HG02642 (cell line): ENCODE measurements at regions not wholly inside any gene's neighbourhood (a gene's known extent, or its start where the extent isn't known, plus 50 kb on each side); places are given as distances from the start of the nearest gene placed in this dataset.
"Not testable (repeated sequence)": the region's sequence is repeated elsewhere in the genome, so short reads cannot be mapped to it uniquely, and the experiment has no call there.

Source experiments
- ATAC-seq: cut with Tn5 transposase; IDR thresholded peaks from one replicate; pipeline ENCODE4 v1.9.1; 2021; ENCODE audit warnings: mild to moderate bottlenecking; ENCODE audit not compliant: unreplicated experiment, poor library complexity

DNA sequence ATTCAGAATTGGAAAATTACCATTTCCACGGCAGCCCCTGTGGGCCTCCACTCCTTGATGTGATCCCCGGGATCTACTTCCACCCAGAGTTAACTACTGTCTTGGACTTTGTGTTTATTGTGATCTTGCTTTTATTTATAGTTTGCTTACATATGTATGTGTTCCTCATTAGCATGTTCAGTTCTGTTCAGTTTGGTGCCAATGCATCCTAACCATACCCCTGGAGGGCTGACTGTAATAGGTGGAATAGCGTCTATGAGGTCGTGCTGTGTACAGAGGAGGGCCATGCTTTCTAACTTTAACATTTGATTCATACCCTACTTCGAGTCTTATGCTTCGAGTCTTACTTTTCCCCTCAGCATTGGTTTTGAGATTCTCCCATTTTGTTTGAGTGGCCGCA, 104.3 kb upstream of the SLC24A3 start:
- ATAC-seq: no peak

DNA sequence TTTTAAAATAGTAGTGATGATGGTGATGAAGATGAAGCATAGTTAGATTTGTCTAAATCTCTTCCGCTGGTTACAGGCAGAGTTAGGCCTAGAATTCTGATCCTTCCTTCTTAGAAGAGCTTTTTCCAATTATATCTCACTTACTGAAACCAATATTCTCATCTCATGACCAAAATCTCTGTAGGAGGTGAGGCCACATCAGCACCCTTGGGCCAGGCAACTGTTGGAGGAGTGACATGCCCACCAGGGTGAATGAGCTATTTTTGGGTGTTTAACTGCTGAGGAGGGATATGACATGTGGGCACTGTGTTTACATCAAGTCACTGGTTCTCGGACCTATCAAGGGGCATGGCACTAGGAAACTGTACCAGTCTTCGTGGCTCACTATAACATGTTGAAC, 102.2 kb upstream of the SLC24A3 start:
- no peak for ATAC-seq

DNA sequence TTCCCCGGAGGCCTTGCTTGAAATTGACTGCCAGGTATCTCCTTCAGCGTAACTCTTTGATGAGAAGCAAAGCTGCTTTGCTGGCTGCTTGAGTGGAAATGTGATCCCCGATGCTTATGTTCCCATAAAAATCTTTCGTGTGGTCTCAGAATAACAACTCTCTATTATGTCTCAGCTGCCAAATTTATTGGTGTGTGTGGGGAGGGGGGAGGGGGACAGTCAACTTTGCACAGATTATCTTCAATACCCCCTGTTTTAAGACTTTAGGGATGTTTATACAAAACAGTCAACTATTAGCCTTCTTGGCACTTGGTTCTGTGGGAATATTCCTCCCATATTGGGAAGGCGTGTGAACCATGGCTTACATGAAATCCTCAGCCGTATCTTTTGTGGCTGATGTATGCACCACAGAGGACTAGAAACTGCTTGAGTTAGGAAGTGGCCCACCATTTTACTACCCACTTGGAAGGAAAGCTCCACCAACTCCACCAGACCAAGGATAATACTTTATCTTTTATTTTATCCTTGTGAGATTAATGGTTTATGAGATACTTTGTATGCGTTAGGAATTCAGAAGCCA, 101.5 kb upstream of the SLC24A3 start:
- no peak for ATAC-seq

DNA sequence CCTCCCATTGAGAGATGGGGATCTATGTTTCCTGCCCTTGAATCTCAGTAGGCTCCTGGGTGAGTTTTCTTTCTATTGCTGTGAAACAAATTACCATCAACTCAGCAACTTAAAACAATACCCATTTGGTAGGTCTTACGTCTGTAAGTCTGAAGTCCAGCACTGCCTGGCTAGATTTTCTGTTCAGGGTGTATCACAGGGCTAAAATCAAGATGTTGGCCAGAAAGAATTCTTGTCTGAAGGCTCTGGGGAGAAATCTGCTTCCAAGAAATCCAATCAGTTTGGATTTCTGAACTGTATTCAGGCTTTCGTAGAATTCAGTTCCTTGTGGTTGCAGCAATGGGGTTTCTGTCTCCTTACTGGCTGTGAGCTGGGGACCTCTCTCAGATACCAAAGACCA, 99.6 kb upstream of the SLC24A3 start:
- ATAC-seq: no peak

DNA sequence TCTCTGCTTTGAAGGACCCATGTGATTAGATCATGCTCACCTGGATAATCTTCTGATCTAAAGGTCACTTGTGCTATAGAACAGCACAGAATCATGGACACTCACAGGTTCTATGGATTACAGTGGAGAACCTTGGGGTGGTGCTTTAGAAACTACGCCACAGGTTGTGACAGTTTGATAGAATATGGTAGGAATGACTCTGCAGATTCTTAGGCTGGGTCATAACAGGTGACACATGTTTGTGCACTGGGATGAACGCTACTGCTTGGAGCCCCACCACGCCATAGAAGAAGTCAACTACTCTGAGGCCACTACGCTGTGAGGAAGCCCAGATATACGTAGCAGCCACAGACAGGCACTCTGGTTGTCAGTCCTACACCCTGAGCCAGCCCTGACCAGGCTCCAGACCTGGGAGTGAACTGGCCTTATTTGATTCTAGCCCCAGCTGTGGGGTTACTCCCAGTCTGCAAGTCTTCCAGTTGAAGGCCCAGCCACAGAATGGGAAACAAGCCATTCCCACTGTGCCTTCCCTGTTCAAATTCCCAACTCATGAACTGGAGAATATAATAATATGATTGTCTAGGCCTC, 99.0 kb upstream of the SLC24A3 start:
- ATAC-seq: no peak

DNA sequence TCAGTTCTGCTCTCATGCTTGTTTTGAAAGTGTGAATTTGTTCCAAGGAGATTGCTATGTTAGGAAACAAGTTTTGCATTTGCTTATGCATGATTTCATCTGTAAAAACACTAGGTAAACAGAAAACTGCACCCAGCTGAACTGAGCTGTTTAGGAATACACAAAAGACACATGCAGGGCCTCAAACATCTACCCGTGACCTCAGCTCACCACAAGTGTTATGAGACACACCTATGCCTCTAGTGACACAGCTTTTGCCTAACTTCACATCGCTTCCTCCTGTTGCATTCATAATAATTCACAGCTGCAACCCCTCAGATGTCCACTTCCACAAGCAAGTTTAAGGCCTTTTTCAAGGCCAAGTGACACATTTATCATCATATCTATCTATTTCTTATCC, 98.0 kb upstream of the SLC24A3 start:
- no peak for ATAC-seq

DNA sequence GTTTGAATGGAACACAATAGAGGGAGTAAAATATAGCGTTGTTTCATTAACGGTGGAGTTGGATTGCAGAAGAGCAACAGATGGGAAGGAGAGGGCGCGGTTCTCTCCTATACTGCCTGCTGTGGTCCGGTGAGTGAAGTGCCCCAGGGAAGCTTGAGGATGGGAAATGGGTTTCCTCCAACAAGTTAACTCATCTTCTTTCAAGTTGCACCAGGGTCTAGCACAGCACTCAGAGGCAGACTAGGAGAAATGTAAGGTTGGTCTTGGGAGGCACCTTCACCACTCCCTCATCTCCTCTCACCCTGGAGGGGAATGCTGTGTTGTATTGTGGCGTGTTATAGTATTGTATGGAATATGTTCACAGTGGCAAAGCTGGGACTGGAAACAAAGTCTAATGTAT, 96.9 kb upstream of the SLC24A3 start:
- no peak for ATAC-seq

DNA sequence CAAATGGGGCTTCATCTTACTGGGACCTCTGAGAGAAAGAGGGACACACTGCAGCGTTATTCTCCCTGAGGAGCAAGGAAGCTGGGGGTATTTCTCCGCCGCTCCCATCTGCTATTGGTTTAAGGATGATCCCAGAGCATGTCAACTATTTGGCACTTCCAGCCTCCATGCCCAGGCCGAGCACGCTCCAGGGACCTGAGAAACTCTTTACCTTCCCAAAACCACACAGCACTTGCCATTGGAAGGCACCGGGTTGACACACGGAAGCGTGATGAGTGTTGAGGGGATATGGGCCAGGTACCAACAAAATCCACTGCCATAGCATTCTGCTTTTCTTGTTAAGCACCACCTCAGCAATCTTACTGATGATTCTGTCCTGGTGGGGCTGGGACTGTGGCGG, 92.4 kb upstream of the SLC24A3 start:
- ATAC-seq: no peak

DNA sequence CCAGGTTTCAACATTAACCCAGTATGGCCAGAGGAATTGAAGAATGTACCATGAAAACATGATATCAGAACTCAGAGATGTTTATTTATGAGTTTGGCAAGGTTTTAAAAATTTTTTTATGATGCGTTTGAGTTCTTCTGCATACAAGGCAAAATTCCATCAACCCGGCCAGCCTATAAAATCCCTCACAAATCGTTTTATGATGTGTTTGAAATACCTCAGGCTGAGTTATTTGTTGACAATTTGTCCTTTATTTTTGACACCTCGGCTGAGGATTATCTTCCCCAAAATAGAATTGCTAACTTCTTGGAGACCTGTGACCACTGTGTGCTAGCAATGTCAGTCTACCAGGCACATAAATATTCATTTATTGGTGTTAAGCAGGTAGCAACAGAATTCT, 91.9 kb upstream of the SLC24A3 start:
- no peak for ATAC-seq

DNA sequence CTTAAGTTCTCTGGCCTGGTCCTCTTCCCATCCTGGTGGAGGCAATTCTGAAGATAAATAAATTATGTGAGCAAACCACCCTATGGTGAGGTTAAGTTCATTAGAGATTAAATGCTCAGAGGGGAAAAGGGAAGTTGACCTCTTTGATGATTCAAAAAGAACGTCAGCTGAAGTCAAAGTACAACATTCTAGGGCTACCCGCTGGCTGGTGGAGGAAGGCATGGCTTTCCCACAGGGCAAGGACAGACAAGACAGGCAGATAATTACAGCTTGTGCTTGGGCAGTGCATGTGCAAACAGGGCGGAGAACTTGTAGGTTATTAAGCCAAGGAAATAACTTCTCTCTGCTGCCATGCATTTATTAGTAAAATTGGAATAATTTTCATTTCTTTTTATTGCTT, 91.0 kb upstream of the SLC24A3 start:
- no peak for ATAC-seq

DNA sequence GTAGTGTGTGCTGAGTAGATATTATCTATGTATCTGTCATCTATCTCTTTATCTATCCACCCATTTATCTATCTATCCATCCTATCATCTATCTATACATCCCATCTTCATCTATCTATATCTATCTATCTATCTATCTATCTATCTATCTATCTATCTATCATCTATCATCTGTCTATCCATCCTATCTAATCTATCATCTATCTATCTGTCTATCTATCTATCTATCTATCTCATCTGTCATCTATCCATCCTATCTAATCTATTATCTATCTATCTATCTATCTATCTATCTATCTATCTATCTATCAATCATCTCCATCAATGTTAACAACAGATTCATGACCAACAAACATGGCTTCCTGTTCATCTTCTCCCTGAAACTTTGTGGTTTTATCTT, 90.5 kb upstream of the SLC24A3 start:
- ATAC-seq: no peak

DNA sequence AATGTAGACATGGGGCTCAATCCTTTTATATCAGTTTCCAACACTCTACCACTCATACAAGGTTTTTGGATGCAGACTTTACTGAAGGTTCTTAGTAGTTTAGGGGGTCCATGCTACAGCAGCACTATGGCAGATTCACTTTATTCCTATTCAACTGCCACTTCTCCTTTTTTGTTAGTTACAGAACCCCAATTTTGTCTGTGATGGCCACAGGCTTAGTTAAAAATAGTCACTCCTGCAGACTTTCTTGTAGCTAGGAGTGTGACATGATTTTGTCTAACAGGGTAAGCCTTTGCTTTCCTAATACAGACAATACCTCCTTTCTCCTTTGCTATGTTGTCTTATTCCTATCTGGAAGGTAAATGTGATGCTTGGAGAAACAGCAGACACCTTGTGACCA, 90.0 kb upstream of the SLC24A3 start:
- no peak for ATAC-seq

DNA sequence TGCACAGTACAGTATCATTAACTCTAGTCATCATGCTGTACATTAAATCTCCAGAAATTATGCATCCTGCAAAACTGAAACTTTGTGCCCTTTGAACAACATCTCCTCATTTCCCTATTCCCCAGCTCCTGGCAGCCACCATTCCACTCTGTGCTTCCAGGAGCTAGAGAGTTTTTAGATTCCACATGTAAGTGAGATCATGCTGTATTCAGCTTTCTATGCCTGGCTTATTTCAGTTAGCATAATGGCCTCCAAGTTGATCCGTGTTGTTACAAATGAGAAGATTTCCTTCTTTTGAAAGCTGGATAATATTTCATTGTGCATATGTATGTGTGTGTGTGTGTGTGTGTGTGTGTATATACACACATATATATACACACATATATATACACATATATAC, 86.9 kb upstream of the SLC24A3 start:
- ATAC-seq: no peak

DNA sequence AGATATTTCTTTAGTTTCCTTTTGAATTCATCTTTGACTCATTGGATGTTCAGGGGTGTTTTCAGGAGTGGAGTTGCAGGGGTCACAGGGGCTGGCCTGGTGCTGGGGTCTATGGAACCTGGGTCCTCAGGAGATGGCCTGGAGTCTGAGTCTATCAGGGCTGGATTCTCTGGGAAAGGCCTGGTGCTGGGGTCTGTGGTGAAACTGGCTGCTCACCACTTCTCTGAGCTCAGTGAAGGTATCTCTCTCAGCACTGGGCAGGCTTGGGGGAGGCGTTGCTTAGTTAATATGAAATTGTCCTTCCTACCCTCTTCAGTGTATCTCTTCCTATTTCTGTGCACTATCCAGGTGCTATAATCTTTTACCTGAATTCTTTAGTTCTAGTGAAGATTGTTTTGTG, 83.1 kb upstream of the SLC24A3 start:
- no peak for ATAC-seq

DNA sequence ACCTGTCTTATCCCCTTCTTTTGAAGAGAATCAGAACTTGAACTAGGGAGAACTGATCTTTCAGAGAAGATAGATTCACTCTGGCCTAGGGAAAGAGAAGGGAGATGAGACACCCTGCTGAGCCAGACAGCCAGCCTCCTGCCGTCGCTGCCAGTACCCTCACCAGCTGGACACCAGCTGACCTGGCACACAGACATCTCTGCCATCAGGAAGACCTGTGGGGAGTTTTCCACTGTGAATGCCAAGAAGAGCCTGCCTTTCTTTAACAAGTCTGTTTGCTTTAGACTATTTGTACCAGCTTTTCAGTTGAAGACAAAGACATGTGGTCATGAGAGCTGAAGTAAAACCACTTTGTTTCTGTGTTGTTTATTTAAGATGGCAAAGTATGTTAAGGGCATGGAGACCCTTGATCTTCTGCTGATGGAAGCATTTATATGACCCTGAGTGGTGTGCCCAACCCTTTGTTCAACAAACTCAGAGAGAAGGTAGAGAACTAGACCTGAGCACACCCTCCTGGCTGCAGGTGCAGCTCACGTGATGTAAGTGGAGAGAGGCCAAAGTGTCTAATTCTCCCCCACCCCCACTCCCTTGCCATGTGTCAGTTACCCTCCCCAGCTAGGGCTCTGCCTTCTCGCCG, 82.3 kb upstream of the SLC24A3 start:
- no peak for ATAC-seq

DNA sequence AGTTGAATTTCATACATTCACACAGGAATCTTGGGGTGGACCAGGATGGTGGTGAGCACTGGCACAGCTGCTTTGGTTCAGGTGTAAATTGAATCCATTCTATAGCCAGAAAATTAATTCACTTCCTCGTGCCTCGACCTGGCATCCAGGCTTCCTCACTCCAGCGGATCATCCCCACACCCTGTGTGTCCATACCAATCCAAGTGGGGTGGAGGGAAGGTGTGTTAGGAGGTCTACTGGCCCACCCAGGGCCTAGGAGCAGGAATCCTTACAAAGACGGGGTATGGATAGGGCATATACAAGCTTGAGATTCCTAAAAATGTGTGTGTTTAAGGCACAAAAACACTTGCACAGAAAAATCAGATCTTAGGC, 81.8 kb upstream of the SLC24A3 start:
- ATAC-seq: no peak

DNA sequence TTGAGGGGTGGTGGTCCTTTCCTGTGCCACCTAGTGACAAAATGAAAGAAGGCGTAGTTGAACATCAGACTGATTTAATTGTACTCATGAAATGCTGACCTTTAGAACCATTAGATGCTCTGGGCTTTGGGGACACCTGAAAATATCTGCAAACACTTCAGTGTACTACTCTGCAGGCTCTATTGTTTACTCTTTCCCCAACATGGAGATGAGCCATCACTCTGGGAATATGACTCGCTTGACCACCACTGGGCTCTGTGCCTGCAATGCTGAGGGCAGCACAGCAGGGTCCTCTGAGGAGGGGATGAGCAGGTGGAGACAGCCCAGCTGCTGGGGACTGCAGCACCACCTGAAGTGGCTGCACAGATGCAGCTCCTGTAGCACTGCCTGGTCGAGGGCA, 74.8 kb upstream of the SLC24A3 start:
- no peak for ATAC-seq

DNA sequence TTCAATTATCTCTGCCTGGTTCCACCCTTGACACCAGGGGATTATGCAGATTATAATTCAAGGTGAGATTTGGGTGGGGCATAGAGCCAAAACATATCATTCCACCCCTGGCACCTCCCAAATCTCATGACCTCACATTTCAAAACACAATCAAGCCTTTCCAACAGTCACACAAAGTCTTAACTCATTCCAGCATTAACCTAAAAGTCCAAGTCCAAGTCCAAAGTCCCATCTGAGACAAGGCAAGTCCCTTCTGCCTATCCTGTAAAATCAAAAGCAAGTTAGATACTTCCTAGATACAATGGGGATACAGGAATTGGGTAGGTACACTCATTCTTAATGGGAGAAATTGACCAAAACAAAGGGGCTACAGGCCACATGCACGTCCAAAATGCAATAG, 73.7 kb upstream of the SLC24A3 start:
- ATAC-seq: no peak

DNA sequence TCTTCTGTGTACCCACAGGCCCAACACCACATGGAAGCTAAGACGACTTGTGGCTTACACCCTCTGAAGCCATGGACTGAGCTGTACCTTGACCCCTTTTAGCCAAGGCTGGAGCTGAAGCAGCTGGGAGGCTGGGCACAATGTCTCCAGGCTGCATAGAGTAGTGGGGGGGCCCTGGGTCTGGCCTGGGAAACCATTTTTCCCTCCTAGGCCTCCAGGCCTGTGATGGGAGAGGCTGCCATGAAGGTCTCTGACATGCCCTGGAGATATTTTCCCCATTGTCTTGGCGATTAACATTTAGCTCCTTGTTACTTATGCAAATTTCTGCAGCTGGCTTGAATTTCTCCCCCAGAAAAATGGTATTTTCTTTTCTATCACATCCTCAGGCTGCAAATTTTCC, 72.9 kb upstream of the SLC24A3 start:
- not testable (repeated sequence) for ATAC-seq

DNA sequence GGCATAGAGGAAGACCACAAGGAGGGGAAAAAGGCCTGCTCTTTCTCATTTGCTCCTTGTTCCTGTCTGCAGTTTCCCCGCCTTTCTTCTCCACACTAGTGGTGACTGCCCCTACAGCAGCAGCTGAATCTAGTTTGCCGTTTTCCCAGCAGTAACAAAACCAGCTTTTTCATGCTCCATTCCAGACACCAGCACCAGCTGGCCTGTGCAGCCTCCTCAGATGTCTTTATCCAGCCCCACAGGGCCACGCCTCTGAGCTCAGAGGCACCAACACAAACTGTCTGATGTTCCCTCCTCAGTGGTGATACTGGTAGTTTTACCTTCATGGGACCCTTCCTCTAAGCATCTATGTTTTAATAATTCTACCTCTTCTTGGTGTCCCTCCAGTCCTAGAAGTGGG, 70.4 kb upstream of the SLC24A3 start:
- no peak for ATAC-seq

DNA sequence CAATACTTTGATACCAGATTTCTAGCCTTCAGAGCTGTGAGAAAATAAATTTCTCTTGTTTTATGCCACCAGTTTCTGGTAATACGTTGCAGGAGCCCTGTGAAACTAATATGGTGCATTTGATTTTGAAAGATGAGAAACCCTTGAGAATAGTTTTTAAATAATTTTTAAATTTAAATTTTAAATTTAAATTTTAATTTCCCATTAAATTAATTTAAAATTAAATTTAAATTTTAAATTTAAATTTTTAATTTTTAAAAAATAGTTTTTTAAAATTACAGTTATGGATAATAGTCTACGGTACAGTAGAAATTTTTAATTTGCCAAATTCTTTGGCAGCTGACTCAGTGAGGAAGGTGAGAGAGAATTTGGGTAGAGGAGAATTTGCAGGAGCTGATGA, 68.6 kb upstream of the SLC24A3 start:
- ATAC-seq: no peak

DNA sequence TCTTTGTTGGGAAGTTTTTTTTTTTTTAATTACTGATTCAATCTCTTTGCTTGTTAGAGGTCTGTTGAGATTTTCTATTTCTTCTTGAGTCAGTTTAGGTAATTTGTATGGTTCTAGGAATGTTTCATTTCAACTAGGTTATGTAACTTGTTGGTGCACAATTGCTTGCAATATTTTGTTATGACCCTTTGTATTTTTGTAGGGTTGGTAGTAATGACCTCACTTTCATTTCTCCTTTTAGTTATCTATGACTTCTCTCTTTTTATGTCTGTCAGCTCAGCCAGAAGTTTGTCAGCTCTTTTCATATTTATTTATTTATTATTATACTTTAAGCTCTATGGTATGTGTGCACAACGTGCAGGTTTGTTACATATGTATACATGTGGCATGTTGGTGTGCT, 51.1 kb upstream of the SLC24A3 start:
- ATAC-seq: no peak
